ENCODE measurements at regions not wholly inside any gene's neighbourhood (a gene's known extent, or its start where the extent isn't known, plus 50 kb on each side); places are given as distances from the start of the nearest gene placed in this dataset.

- no peak for TF ChIP-seq POLR2AphosphoS5 (IDR thresholded peaks at IDR 0.05; ENCODE audit: low read depth, low read length)
- no peak for TF ChIP-seq POLR2A (IDR thresholded peaks at IDR 0.05; ENCODE audit: low read depth, low read length)
- no peak for TF ChIP-seq TAF1 (IDR thresholded peaks at IDR 0.05; ENCODE audit: borderline replicate concordance, low read depth, low read length)
Measured at GRCh38 chr3:76122007-76122406, 336.7 kb upstream of the ZNF717 start.

Data from GM12892 (cell line).